Mesenchymal stem cell (in vitro differentiated cells and primary cell): ENCODE measurements at regions not wholly inside any gene's neighbourhood (a gene's known extent, or its start where the extent isn't known, plus 50 kb on each side); places are given as distances from the start of the nearest gene placed in this dataset.
A peak's percentile ranks its signal among the peaks of the same experiment; 100 is the strongest.

Experiments used
- DNase-seq: peaks from one replicate; pipeline ENCODE4 v3.0.0-alpha.2; 2013
- H2AFZ ChIP-seq: one replicate; pipeline ENCODE4 v1.6.1; 2013; ENCODE audit warnings: low read depth, mild to moderate bottlenecking, control low read depth, inconsistent platforms, low read length, moderate library complexity
- H2AK5ac ChIP-seq: 2 replicates; pipeline ENCODE4 v1.6.1; 2013; ENCODE audit warnings: low read length, moderate library complexity, mild to moderate bottlenecking, inconsistent platforms; ENCODE audit not compliant: severe bottlenecking
- H2BK120ac ChIP-seq: one replicate; pipeline ENCODE4 v1.6.1; 2013; ENCODE audit warnings: low read depth, mild to moderate bottlenecking, inconsistent platforms, low read length, moderate library complexity
- H2BK12ac ChIP-seq, 2 experiments: one replicate each; pipeline ENCODE4 v1.6.1; 2013; ENCODE audit warnings: inconsistent platforms in 2 of 2, low read length in 2 of 2, mild to moderate bottlenecking in 2 of 2, moderate library complexity in 2 of 2, control low read depth in 1 of 2
- H2BK15ac ChIP-seq: one replicate; pipeline ENCODE4 v1.6.1; 2013; ENCODE audit warnings: mild to moderate bottlenecking, low read depth, inconsistent platforms; ENCODE audit not compliant: poor library complexity, severe bottlenecking
- H2BK5ac ChIP-seq: 2 replicates; pipeline ENCODE4 v1.6.1; 2013; ENCODE audit warnings: low read depth, mild to moderate bottlenecking, low read length, control low read depth, inconsistent platforms; ENCODE audit not compliant: poor library complexity, severe bottlenecking
- H3K14ac ChIP-seq, 2 experiments: one replicate each; pipeline ENCODE4 v1.6.1; 2013; ENCODE audit warnings: inconsistent platforms in 2 of 2, low read length in 2 of 2, control low read depth in 1 of 2, mild to moderate bottlenecking in 1 of 2, moderate library complexity in 1 of 2
- H3K18ac ChIP-seq, 2 experiments: one replicate each; pipeline ENCODE4 v1.6.1; 2013; ENCODE audit warnings: inconsistent platforms in 2 of 2, low read length in 2 of 2, control low read depth in 1 of 2, low read depth in 1 of 2, mild to moderate bottlenecking in 1 of 2
- H3K23ac ChIP-seq, 2 experiments: one replicate each; pipeline ENCODE4 v1.6.1; 2013; ENCODE audit warnings: inconsistent platforms in 2 of 2, low read length in 2 of 2, mild to moderate bottlenecking in 2 of 2, moderate library complexity in 2 of 2, control low read depth in 1 of 2
- H3K27ac ChIP-seq: 2 replicates; pipeline ENCODE4 v1.5.1; 2013; ENCODE audit warnings: mild to moderate bottlenecking, moderate library complexity, low read length, control low read depth, inconsistent platforms; ENCODE audit not compliant: poor library complexity, severe bottlenecking
- H3K27me3 ChIP-seq, 2 experiments: 2 replicates each; pipeline versions ENCODE4 v1.6.1 to v1.7.0; 2013; ENCODE audit warnings: low read length in 2 of 2, mild to moderate bottlenecking in 2 of 2, moderate library complexity in 2 of 2, control low read depth in 1 of 2, inconsistent platforms in 1 of 2; ENCODE audit not compliant: control insufficient read depth in 1 of 2, insufficient read depth in 1 of 2
- H3K36me3 ChIP-seq, 2 experiments: 2 replicates each; pipeline versions ENCODE4 v1.6.1 to v1.7.0; 2013; ENCODE audit warnings: low read length in 2 of 2, control low read depth in 1 of 2, inconsistent platforms in 1 of 2, low read depth in 1 of 2, mild to moderate bottlenecking in 1 of 2; ENCODE audit not compliant: insufficient read depth in 2 of 2, control insufficient read depth in 1 of 2
- H3K4ac ChIP-seq, 2 experiments: one replicate each; pipeline ENCODE4 v1.6.1; 2013; ENCODE audit warnings: inconsistent platforms in 2 of 2, low read length in 2 of 2, mild to moderate bottlenecking in 2 of 2, moderate library complexity in 2 of 2, control low read depth in 1 of 2, low read depth in 1 of 2
- H3K4me1 ChIP-seq: 2 replicates; pipeline ENCODE4 v1.6.1; 2013; ENCODE audit warnings: low read depth, low read length, control low read depth; ENCODE audit not compliant: control insufficient read depth, insufficient read depth
- H3K4me2 ChIP-seq: 2 replicates; pipeline ENCODE4 v1.6.1; 2013; ENCODE audit warnings: low read length, mild to moderate bottlenecking, inconsistent platforms; ENCODE audit not compliant: poor library complexity, severe bottlenecking
- H3K4me3 ChIP-seq, 2 experiments: 2 replicates each; pipeline versions ENCODE4 v1.5.1 to v1.7.0; 2013; ENCODE audit warnings: low read length in 2 of 2, mild to moderate bottlenecking in 2 of 2, control low read depth in 1 of 2, low read depth in 1 of 2; ENCODE audit not compliant: insufficient read depth in 1 of 2
- H3K79me1 ChIP-seq: replicated peaks from 2 replicates; pipeline ENCODE4 v1.6.1; 2013; ENCODE audit warnings: mild to moderate bottlenecking, control low read depth, low read length, inconsistent platforms; ENCODE audit not compliant: poor library complexity, severe bottlenecking
- H3K9ac ChIP-seq: 2 replicates; pipeline ENCODE4 v1.7.0; 2013; ENCODE audit warnings: mild to moderate bottlenecking, low read length, moderate library complexity
- H3K9me3 ChIP-seq: 2 replicates; pipeline ENCODE4 v1.7.0; 2013; ENCODE audit warnings: mild to moderate bottlenecking, low read length; ENCODE audit not compliant: control insufficient read depth
- H4K8ac ChIP-seq: one replicate; pipeline ENCODE4 v1.6.1; 2013; ENCODE audit warnings: inconsistent platforms, mild to moderate bottlenecking, low read length, moderate library complexity
- H4K91ac ChIP-seq: one replicate; pipeline ENCODE4 v1.6.1; 2013; ENCODE audit warnings: mild to moderate bottlenecking, low read length, inconsistent platforms
- WGBS: methylation state at CpG from one replicate; pipeline ENCODE4 v1.1.7; 2013; ENCODE audit warnings: mixed read lengths; 5-methylcytosine and 5-hydroxymethylcytosine counted together

- Histone ChIP-seq H2AFZ (no peak overlapping the region), H3K9ac (no peak overlapping the region), H3K18ac (no peak overlapping the region), H4K91ac (no peak overlapping the region), H3K4me2 (no peak overlapping the region), H4K8ac (no peak overlapping the region), H3K27me3 (no peaks in the 10 kb centered on the region), H3K4me1 (peaks cover 3% of the 10 kb centered on the region), H3K4ac (no peak overlapping the region), H3K79me1 (no peaks in the 10 kb centered on the region), H3K14ac (no peak overlapping the region), H2AK5ac (no peak overlapping the region), H3K9me3 (no peaks in the 10 kb centered on the region), H3K27ac (no peak overlapping the region), H2BK12ac (no peak overlapping the region), H3K23ac (no peak overlapping the region), H2BK120ac (no peak overlapping the region), H2BK5ac (no peak overlapping the region), H2BK15ac (no peak overlapping the region), H3K36me3 (no peaks in the 10 kb centered on the region), H3K4me3 (no peak overlapping the region)
- DNase-seq: peak; percentile 69
- 62% methylated on average over 4 of the region's 4 CpGs for WGBS
These were observed 135.0 kb upstream of the TNFAIP3 start for GRCh38 chr6:137731960-137732616.

GRCh38 chr6:137733372-137733771, 133.7 kb upstream of the TNFAIP3 start:
- H3K18ac ChIP-seq: no peak overlapping the region
- H4K91ac ChIP-seq: no peak overlapping the region
- H3K4me1 ChIP-seq: peaks cover 3% of the 10 kb centered on the region
- no peak overlapping the region for H2BK5ac ChIP-seq
- H3K36me3 ChIP-seq: no peaks in the 10 kb centered on the region
- no peak overlapping the region for H2BK120ac ChIP-seq
- 100% methylated on average over 2 of the region's 2 CpGs for WGBS
- H3K4ac ChIP-seq: no peak overlapping the region
- no peak overlapping the region for H2BK15ac ChIP-seq
- H4K8ac ChIP-seq: no peak overlapping the region
- no peaks in the 10 kb centered on the region for H3K27me3 ChIP-seq
- no peak overlapping the region for H3K4me2 ChIP-seq
- no peak overlapping the region for H2BK12ac ChIP-seq
- no peak overlapping the region for H3K4me3 ChIP-seq
- no peaks in the 10 kb centered on the region for H3K9me3 ChIP-seq
- no peak overlapping the region for H3K27ac ChIP-seq
- H3K9ac ChIP-seq: no peak overlapping the region
- H3K79me1 ChIP-seq: no peaks in the 10 kb centered on the region
- no peak overlapping the region for H3K23ac ChIP-seq
- H2AK5ac ChIP-seq: no peak overlapping the region
- H3K14ac ChIP-seq: no peak overlapping the region
- DNase-seq: no peak
- H2AFZ ChIP-seq: no peak overlapping the region

- no peaks in the 10 kb centered on the region for H3K4me1 ChIP-seq
- no peak overlapping the region for H3K27ac ChIP-seq
- 95% methylated on average over 4 of the region's 6 CpGs for WGBS
- H3K4ac ChIP-seq: no peak overlapping the region
- no peaks in the 10 kb centered on the region for H3K27me3 ChIP-seq
- H3K9me3 ChIP-seq: no peaks in the 10 kb centered on the region
- no peak overlapping the region for H2BK120ac ChIP-seq
- H3K23ac ChIP-seq: no peak overlapping the region
- H2BK5ac ChIP-seq: no peak overlapping the region
- H4K91ac ChIP-seq: no peak overlapping the region
- H3K4me2 ChIP-seq: no peak overlapping the region
- no peak for DNase-seq
- H3K79me1 ChIP-seq: no peaks in the 10 kb centered on the region
- no peak overlapping the region for H3K4me3 ChIP-seq
- H3K36me3 ChIP-seq: no peaks in the 10 kb centered on the region
- H2BK12ac ChIP-seq: no peak overlapping the region
- H2AFZ ChIP-seq: no peak overlapping the region
- H2BK15ac ChIP-seq: no peak overlapping the region
- no peak overlapping the region for H2AK5ac ChIP-seq
- H3K14ac ChIP-seq: no peak overlapping the region
- H3K18ac ChIP-seq: peak overlapping the region in 1 of 2 experiments; percentile 15
- H4K8ac ChIP-seq: no peak overlapping the region
- no peak overlapping the region for H3K9ac ChIP-seq
These were observed 132.8 kb upstream of the TNFAIP3 start for GRCh38 chr6:137734005-137734874.

- Histone ChIP-seq H3K23ac (no peak overlapping the region), H2BK12ac (no peak overlapping the region), H2BK5ac (no peak overlapping the region), H3K27me3 (no peaks in the 10 kb centered on the region), H3K9ac (no peak overlapping the region), H2AFZ (no peak overlapping the region), H3K27ac (no peak overlapping the region), H4K91ac (no peak overlapping the region), H3K79me1 (no peaks in the 10 kb centered on the region), H3K4me1 (no peaks in the 10 kb centered on the region), H3K18ac (no peak overlapping the region), H2BK15ac (no peak overlapping the region), H3K4me3 (no peak overlapping the region), H3K4ac (no peak overlapping the region), H2BK120ac (no peak overlapping the region), H3K36me3 (peaks cover 0 to 3% of the 10 kb centered on the region in 2 experiments), H3K14ac (no peak overlapping the region), H3K9me3 (no peaks in the 10 kb centered on the region), H2AK5ac (no peak overlapping the region), H3K4me2 (no peak overlapping the region), H4K8ac (no peak overlapping the region)
- 90% methylated on average over 3 of the region's 4 CpGs for WGBS
- peak; percentile 33 for DNase-seq
These were observed 132.2 kb upstream of the TNFAIP3 start for GRCh38 chr6:137734875-137735182.
